HEK293 (cell line): ENCODE measurements at regions not wholly inside any gene's neighbourhood (a gene's known extent, or its start where the extent isn't known, plus 50 kb on each side); places are given as distances from the start of the nearest gene placed in this dataset.

Experiments used
- CTCF ChIA-PET: fragments of 350-600 bp; formaldehyde crosslinking; extraction: SDS; loops from one replicate; lab custom pipeline; 2021; ENCODE audit warnings: antibody characterized with exemption; lab: Yijun Ruan, JAX
- POLR2A ChIA-PET: fragments of 300-600 bp; formaldehyde crosslinking; extraction: SDS; loops from one replicate; lab custom pipeline; 2020; ENCODE audit warnings: antibody characterized with exemption, inconsistent platforms; lab: Yijun Ruan, JAX
- H3K27ac ChIP-seq: fragments of 200-500 bp; sonication (Bioruptor generic); 2 replicates; pipeline ENCODE4 v1.5.1; 2014; ENCODE audit warnings: low read depth, low read length, control low read depth, inconsistent platforms; ENCODE audit errors: extremely low read depth
- H3K36me3 ChIP-seq, 2 experiments: fragments of 200-500 bp in 1 of 2; sonication (Bioruptor generic) in 1 of 2; 1 replicate in 1 of 2; 2 replicates in 1 of 2; pipeline ENCODE4 v1.5.1; 2014 to 2017; ENCODE audit warnings: inconsistent platforms in 2 of 2, low read length in 2 of 2; ENCODE audit not compliant: control insufficient read depth in 2 of 2, insufficient read depth in 1 of 2
- H3K4me1 ChIP-seq: fragments of 200-500 bp; sonication (Bioruptor generic); 2 replicates; pipeline ENCODE4 v1.5.1; 2014; ENCODE audit warnings: mild to moderate bottlenecking, low read length, inconsistent platforms; ENCODE audit not compliant: control insufficient read depth, insufficient read depth
- H3K4me3 ChIP-seq: 2 replicates; pipeline ENCODE4 v1.5.1; 2011; ENCODE audit warnings: low read depth, mild to moderate bottlenecking, control low read depth, low read length, moderate library complexity
- H3K9me3 ChIP-seq: fragments of 200-500 bp; sonication (Bioruptor generic); 2 replicates; pipeline ENCODE4 v1.5.1; 2014; ENCODE audit warnings: low read depth, low read length, inconsistent platforms; ENCODE audit not compliant: control insufficient read depth, insufficient read depth
- BCL11A ChIP-seq: fragments of 450-650 bp; formaldehyde crosslinking; IDR thresholded peaks from 2 replicates; pipeline ENCODE4 v1.5.1; 2016; ENCODE audit warnings: low read depth, missing biosample characterization, missing genetic modification characterization
- BCL11B ChIP-seq: fragments of 450-650 bp; formaldehyde crosslinking; IDR thresholded peaks from 2 replicates; pipeline ENCODE4 v1.5.1; 2016; ENCODE audit warnings: low read depth, missing biosample characterization, missing genetic modification characterization
- INSM2 ChIP-seq: fragments of 450-650 bp; formaldehyde crosslinking; IDR thresholded peaks from 2 replicates; pipeline ENCODE4 v1.5.1; 2016; ENCODE audit warnings: missing biosample characterization, missing genetic modification characterization
- RBAK ChIP-seq: fragments of 450-650 bp; formaldehyde crosslinking; IDR thresholded peaks from 2 replicates; pipeline ENCODE4 v1.5.1; 2016; ENCODE audit warnings: missing biosample characterization, missing genetic modification characterization
- SP7 ChIP-seq: fragments of 450-650 bp; formaldehyde crosslinking; IDR thresholded peaks from 2 replicates; pipeline ENCODE4 v1.5.1; 2016; ENCODE audit warnings: missing biosample characterization, missing genetic modification characterization
- ZBTB26 ChIP-seq: fragments of 450-650 bp; formaldehyde crosslinking; optimal IDR thresholded peaks from 2 replicates; pipeline ENCODE3; 2016; ENCODE audit warnings: missing biosample characterization, mild to moderate bottlenecking, missing genetic modification characterization
- ZBTB6 ChIP-seq: fragments of 450-650 bp; formaldehyde crosslinking; IDR thresholded peaks from 2 replicates; pipeline ENCODE4 v1.5.1; 2017; ENCODE audit warnings: missing biosample characterization, missing genetic modification characterization
- ZNF175 ChIP-seq: fragments of 450-650 bp; formaldehyde crosslinking; IDR thresholded peaks from 2 replicates; pipeline ENCODE4 v1.5.1; 2016; ENCODE audit warnings: missing biosample characterization, missing genetic modification characterization
- ZNF280C ChIP-seq: fragments of 450-650 bp; formaldehyde crosslinking; IDR thresholded peaks from 2 replicates; pipeline ENCODE4 v1.5.1; 2016; ENCODE audit warnings: missing biosample characterization, missing genetic modification characterization
- ZNF280D ChIP-seq: fragments of 450-650 bp; formaldehyde crosslinking; IDR thresholded peaks from 2 replicates; pipeline ENCODE4 v1.5.1; 2016; ENCODE audit warnings: missing biosample characterization, missing genetic modification characterization
- ZNF302 ChIP-seq: fragments of 450-650 bp; formaldehyde crosslinking; IDR thresholded peaks from 2 replicates; pipeline ENCODE4 v1.5.1; 2016; ENCODE audit warnings: missing biosample characterization, missing genetic modification characterization, low read depth
- ZNF449 ChIP-seq: fragments of 450-650 bp; formaldehyde crosslinking; IDR thresholded peaks from 2 replicates; pipeline ENCODE4 v1.5.1; 2017; ENCODE audit warnings: missing biosample characterization, mild to moderate bottlenecking, missing genetic modification characterization, moderate library complexity
- ZNF514 ChIP-seq: fragments of 450-650 bp; formaldehyde crosslinking; IDR thresholded peaks from 2 replicates; pipeline ENCODE4 v1.5.1; 2016; ENCODE audit warnings: missing biosample characterization, missing genetic modification characterization
- ZNF624 ChIP-seq: fragments of 450-650 bp; formaldehyde crosslinking; IDR thresholded peaks from 2 replicates; pipeline ENCODE4 v1.5.1; 2017; ENCODE audit warnings: missing biosample characterization, missing genetic modification characterization
- ZNF658 ChIP-seq: fragments of 450-650 bp; formaldehyde crosslinking; IDR thresholded peaks from 2 replicates; pipeline ENCODE4; 2016; ENCODE audit warnings: missing biosample characterization, missing genetic modification characterization
- ZNF664 ChIP-seq: fragments of 450-650 bp; formaldehyde crosslinking; IDR thresholded peaks from 2 replicates; pipeline ENCODE4 v1.5.1; 2016; ENCODE audit warnings: missing biosample characterization, missing genetic modification characterization
- ZSCAN16 ChIP-seq: fragments of 450-650 bp; formaldehyde crosslinking; IDR thresholded peaks from 2 replicates; pipeline ENCODE4 v1.5.1; 2016; ENCODE audit warnings: missing biosample characterization, missing genetic modification characterization

- no peaks in the 10 kb centered on the region for H3K4me1 ChIP-seq
- POLR2A ChIA-PET: no interaction called here
- TF ChIP-seq SP7 (tag by site-specific recombination): no peak
- TF ChIP-seq ZNF280C: no peak
- no peak for TF ChIP-seq ZNF514 (tag by site-specific recombination)
- no peak for TF ChIP-seq INSM2 (tag by site-specific recombination)
- TF ChIP-seq RBAK: no peak
- TF ChIP-seq ZSCAN16 (tag by site-specific recombination): no peak
- TF ChIP-seq ZNF175 (tag by site-specific recombination): no peak
- TF ChIP-seq ZNF624: no peak
- no peak for TF ChIP-seq ZNF664 (tag by site-specific recombination)
- no peak for TF ChIP-seq ZNF302 (tag by site-specific recombination)
- TF ChIP-seq BCL11B (tag by site-specific recombination): no peak
- no peak for TF ChIP-seq ZNF449 (tag by site-specific recombination)
- no peak for TF ChIP-seq BCL11A (tag by site-specific recombination)
- TF ChIP-seq ZBTB6 (tag by site-specific recombination): no peak
- no peak for TF ChIP-seq ZBTB26 (tag by site-specific recombination)
- no peak for TF ChIP-seq ZNF280D
- TF ChIP-seq ZNF658: no peak
- TF ChIP-seq, all 188 proteins: peak for 0
- no peak overlapping the region for H3K4me3 ChIP-seq
- no peak overlapping the region for H3K27ac ChIP-seq
- H3K36me3 ChIP-seq: no peaks in the 10 kb centered on the region
- H3K9me3 ChIP-seq: no peaks in the 10 kb centered on the region
- CTCF ChIA-PET: no interaction called here
These were observed 185.1 kb upstream of the PSMD7 start for GRCh38 chr16:74111456-74111982.
